HCT116 (cell line): ENCODE measurements at regions not wholly inside any gene's neighbourhood (a gene's known extent, or its start where the extent isn't known, plus 50 kb on each side); places are given as distances from the start of the nearest gene placed in this dataset.

Experiments used
- ATAC-seq: fragments of 200-7000 bp; cut with Tn5 transposase; 2 replicates; pipeline ENCODE4 v1.9.1; 2020; ENCODE audit warnings: mild to moderate bottlenecking, moderate library complexity
- BruUV-seq: library from RNA; stranded (reverse); fragments of 400-500 nt; replicated peaks from 2 replicates; lab custom pipeline; 2021; lab: Mats Ljungman, UMichigan
- CTCF ChIA-PET: fragments of 300-600 bp; sonication (Branson Sonifier 250); formaldehyde crosslinking; loops from one replicate; lab custom pipeline; 2021; ENCODE audit warnings: antibody characterized with exemption; lab: Charles Lee
- POLR2A ChIA-PET: fragments of 300-600, 350-600 bp; sonication (Branson Sonifier 250); formaldehyde crosslinking; loops from one replicate; lab custom pipeline; 2021; ENCODE audit warnings: antibody characterized with exemption; lab: Charles Lee
- RAD21 ChIA-PET, 2 experiments: fragments of 300-600 bp; sonication (Branson Sonifier 250); formaldehyde crosslinking; loops; one replicate each; lab custom pipeline; 2023; ENCODE audit warnings: low total read pairs in 2 of 2; ENCODE audit not compliant: uncharacterized antibody in 2 of 2, unreplicated experiment in 2 of 2, low non-redundant PET in 1 of 2; lab: Charles Lee
- DNase-seq: peaks from one replicate; pipeline ENCODE4 v3.0.0-alpha.2; 2010; ENCODE audit warnings: low read depth, low spot score
- H2AFZ ChIP-seq: fragments of 200-600 bp; shearing (Covaris generic), sonication (generic); 2 replicates; pipeline ENCODE4 v1.6.1; 2017; ENCODE audit warnings: low read depth, mixed run types, mixed read lengths, antibody characterized with exemption, low read length; ENCODE audit not compliant: poor library complexity, severe bottlenecking
- H3K27ac ChIP-seq: 2 replicates; pipeline ENCODE4 v1.5.1; 2012; ENCODE audit warnings: low read depth, low read length
- H3K27me3 ChIP-seq: fragments of 200-600 bp; sonication (generic); 2 replicates; pipeline ENCODE4 v1.6.1; 2016; ENCODE audit warnings: mixed run types, low read length, mixed read lengths; ENCODE audit not compliant: insufficient read depth
- H3K36me3 ChIP-seq, 2 experiments: fragments of 200-500 bp in 1 of 2; fragments of 200-600 bp in 1 of 2; sonication (Bioruptor generic) in 1 of 2; sonication (generic) in 1 of 2; 2 replicates each; pipeline versions ENCODE4 v1.5.1 to v1.6.1; 2014 to 2016; ENCODE audit warnings: low read length in 2 of 2, inconsistent platforms in 1 of 2, mixed read lengths in 1 of 2, mixed run types in 1 of 2; ENCODE audit not compliant: insufficient read depth in 2 of 2, control insufficient read depth in 1 of 2
- H3K4me1 ChIP-seq, 2 experiments: fragments of 200-600 bp in 1 of 2; sonication (generic) in 1 of 2; 2 replicates each; pipeline versions ENCODE4 v1.5.1 to v1.6.1; 2012 to 2017; ENCODE audit warnings: low read length in 2 of 2, inconsistent platforms in 1 of 2, mild to moderate bottlenecking in 1 of 2, mixed read lengths in 1 of 2, mixed run types in 1 of 2, moderate library complexity in 1 of 2; ENCODE audit not compliant: insufficient read depth in 2 of 2, control insufficient read depth in 1 of 2
- H3K4me2 ChIP-seq: fragments of 200-600 bp; sonication (generic); 2 replicates; pipeline ENCODE4 v1.6.1; 2017; ENCODE audit warnings: mixed run types, low read length, mixed read lengths
- H3K4me3 ChIP-seq, 2 experiments: fragments of 200-600 bp in 1 of 2; sonication (generic) in 1 of 2; replicated peaks in 1 of 2; 2 replicates each; pipeline ENCODE4 v1.5.1; 2011 to 2016; ENCODE audit warnings: low read length in 2 of 2, control low read depth in 1 of 2, low read depth in 1 of 2, mild to moderate bottlenecking in 1 of 2, mixed read lengths in 1 of 2, mixed run types in 1 of 2
- H3K79me2 ChIP-seq: fragments of 200-600 bp; sonication (generic); 2 replicates; pipeline ENCODE4 v1.6.1; 2017; ENCODE audit warnings: mild to moderate bottlenecking, mixed run types, low read length, moderate library complexity, mixed read lengths; ENCODE audit not compliant: insufficient read depth
- H3K9ac ChIP-seq: fragments of 200-600 bp; sonication (generic); 2 replicates; pipeline ENCODE4 v1.6.1; 2016; ENCODE audit warnings: low read length, mixed read lengths
- H3K9me2 ChIP-seq: fragments of 200-600 bp; sonication (generic), shearing (Covaris generic); 2 replicates; pipeline ENCODE4 v1.6.1; 2017; ENCODE audit warnings: mixed run types, mild to moderate bottlenecking, moderate library complexity; ENCODE audit not compliant: insufficient read depth
- H3K9me3 ChIP-seq, 2 experiments: fragments of 200-500 bp in 1 of 2; fragments of 200-600 bp in 1 of 2; sonication (Bioruptor generic) in 1 of 2; sonication (generic) in 1 of 2; 2 replicates each; pipeline ENCODE4 v1.6.1; 2014 to 2017; ENCODE audit warnings: low read length in 2 of 2, mixed read lengths in 2 of 2, inconsistent platforms in 1 of 2, low read depth in 1 of 2, mild to moderate bottlenecking in 1 of 2, mixed run types in 1 of 2, moderate library complexity in 1 of 2; ENCODE audit not compliant: control insufficient read depth in 1 of 2, insufficient read depth in 1 of 2
- H4K20me1 ChIP-seq: fragments of 200-600 bp; sonication (generic), shearing (Covaris generic); 2 replicates; pipeline ENCODE4 v1.6.1; 2017; ENCODE audit warnings: mixed run types, mild to moderate bottlenecking, moderate library complexity; ENCODE audit not compliant: insufficient read depth
- ATF3 ChIP-seq: IDR thresholded peaks from 2 replicates; pipeline ENCODE4 v1.6.1; 2012
- CBX3 ChIP-seq: IDR thresholded peaks from 2 replicates; pipeline ENCODE4 v1.6.1; 2012; ENCODE audit warnings: low read depth
- CEBPB ChIP-seq: IDR thresholded peaks from 2 replicates; pipeline ENCODE4 v1.6.1; 2012; ENCODE audit warnings: low read depth
- ELF1 ChIP-seq: IDR thresholded peaks from 2 replicates; pipeline ENCODE4 v1.6.1; 2012; ENCODE audit warnings: low read depth, borderline replicate concordance
- EZH2 ChIP-seq: fragments of 200-600 bp; sonication (generic); IDR thresholded peaks from 2 replicates; pipeline ENCODE4 v1.6.1; 2017; ENCODE audit warnings: antibody characterized with exemption, mixed run types
- FOSL1 ChIP-seq: IDR thresholded peaks from 2 replicates; pipeline ENCODE4 v1.6.1; 2012; ENCODE audit warnings: low read depth
- JUND ChIP-seq: IDR thresholded peaks from 2 replicates; pipeline ENCODE4 v1.6.1; 2012
- MAX ChIP-seq: IDR thresholded peaks from 2 replicates; pipeline ENCODE4 v1.6.1; 2012
- RAD21 ChIP-seq: IDR thresholded peaks from 2 replicates; pipeline ENCODE4 v1.6.1; 2012; ENCODE audit warnings: low read depth, mild to moderate bottlenecking
- REST ChIP-seq: IDR thresholded peaks from 2 replicates; pipeline ENCODE4 v1.6.1; 2012; ENCODE audit warnings: low read depth
- SIN3A ChIP-seq: IDR thresholded peaks from 2 replicates; pipeline ENCODE4 v1.6.1; 2012; ENCODE audit warnings: low read depth
- SP1 ChIP-seq: IDR thresholded peaks from 2 replicates; pipeline ENCODE4 v1.6.1; 2012; ENCODE audit warnings: low read depth
- SRF ChIP-seq: IDR thresholded peaks from 2 replicates; pipeline ENCODE4 v1.6.1; 2012; ENCODE audit warnings: low read depth
- TCF7L2 ChIP-seq: IDR thresholded peaks from 2 replicates; pipeline ENCODE4 v1.7.0; 2011; ENCODE audit warnings: borderline replicate concordance, inconsistent platforms; ENCODE audit not compliant: insufficient read depth, insufficient read length; ENCODE audit errors: extremely low read depth
- YY1 ChIP-seq: IDR thresholded peaks from 2 replicates; pipeline ENCODE4 v1.6.1; 2011; ENCODE audit warnings: low read length, low read depth, moderate library complexity, mild to moderate bottlenecking; ENCODE audit not compliant: insufficient replicate concordance; ENCODE audit errors: extremely low read depth
- ZBTB33 ChIP-seq: IDR thresholded peaks from 2 replicates; pipeline ENCODE4 v1.6.1; 2011; ENCODE audit warnings: mild to moderate bottlenecking, low read length, moderate library complexity; ENCODE audit not compliant: insufficient replicate concordance; ENCODE audit errors: extremely low read depth
- ZFX ChIP-seq: fragments of 450-650 bp; IDR thresholded peaks from 2 replicates; pipeline ENCODE4 v1.6.1; 2017
- ZNF274 ChIP-seq: fragments of 200-500 bp; sonication (Bioruptor generic); IDR thresholded peaks from 2 replicates; pipeline ENCODE4 v1.6.1; 2014; ENCODE audit warnings: mild to moderate bottlenecking, low read depth, low read length, inconsistent platforms
- intact Hi-C: fragments of 100-400 bp; cut with micrococcal nuclease; formaldehyde crosslinking; loops from 2 replicates; pipeline ENCODE4 v1.10.0; 2022
- TF ChIP-seq, protein P1 (sequence below), 3 experiments: fragments of 200-600 bp in 1 of 3; sonication (generic) in 1 of 3; IDR thresholded peaks in 2 of 3; conservative IDR thresholded peaks in 1 of 3; 2 replicates each; pipeline ENCODE4 v1.5.1; 2012 to 2017; ENCODE audit warnings: low read depth in 2 of 3, low read length in 2 of 3, antibody characterized with exemption in 1 of 3, borderline replicate concordance in 1 of 3, control low read depth in 1 of 3, mild to moderate bottlenecking in 1 of 3, mixed read lengths in 1 of 3, mixed run types in 1 of 3, moderate library complexity in 1 of 3; ENCODE audit not compliant: insufficient read depth in 1 of 3

DNA sequence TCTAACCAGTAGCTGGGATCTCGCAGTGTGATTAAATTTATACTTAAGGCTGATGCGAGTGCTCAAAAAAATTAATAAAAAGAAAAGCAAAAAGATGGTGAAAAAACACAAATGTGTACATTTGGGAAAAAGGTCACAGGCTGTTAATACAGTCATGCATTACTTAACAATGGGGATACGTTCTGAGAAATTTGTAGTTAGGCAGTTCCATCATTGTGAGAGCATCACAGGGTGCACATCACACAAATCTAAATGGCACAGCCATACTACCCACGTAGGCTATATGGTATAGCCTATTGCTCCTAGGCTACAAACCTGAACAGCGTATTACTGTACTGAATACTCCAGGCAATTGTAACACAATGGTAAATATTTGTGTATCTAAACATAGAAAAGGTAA is 142.4 kb upstream of the MYOCD start (continued):
- TF ChIP-seq ZBTB33 (no peak), SIN3A (no peak)

- Histone ChIP-seq H3K27me3 (peaks cover 17% of the 10 kb centered on the region), H4K20me1 (no peaks in the 10 kb centered on the region), H3K27ac (no peak overlapping the region), H3K9ac (no peak overlapping the region), H3K9me2 (no peaks in the 10 kb centered on the region), H3K9me3 (no peaks in the 10 kb centered on the region), H3K79me2 (no peaks in the 10 kb centered on the region), H3K4me3 (no peak overlapping the region), H3K36me3 (no peaks in the 10 kb centered on the region), H3K4me2 (no peak overlapping the region), H2AFZ (no peak overlapping the region), H3K4me1 (peaks cover under 1 to 3% of the 10 kb centered on the region in 2 experiments)
- BruUV-seq = no TSS peak
- ChIA-PET POLR2A (no interaction called here), CTCF (interaction anchor here (2.3 kb wide), 1 partner anchor 18 kb away, joined by 9 read pairs; no protein-coding TSS in a partner anchor), RAD21 (no interaction called here)
- intact Hi-C loops = no loop called here
- ATAC-seq = no peak
- DNase-seq = no peak
- no peak for TF ChIP-seq ATF3
- TF ChIP-seq ELF1 = no peak
- TF ChIP-seq ZNF274 = no peak
- no peak for TF ChIP-seq TCF7L2
- TF ChIP-seq ZFX = no peak
- TF ChIP-seq CBX3 = no peak
- TF ChIP-seq CEBPB = no peak
- no peak for TF ChIP-seq SP1
- no peak for TF ChIP-seq YY1
- TF ChIP-seq EZH2 = no peak
- no peak for TF ChIP-seq RAD21
- TF ChIP-seq, protein P1, sequence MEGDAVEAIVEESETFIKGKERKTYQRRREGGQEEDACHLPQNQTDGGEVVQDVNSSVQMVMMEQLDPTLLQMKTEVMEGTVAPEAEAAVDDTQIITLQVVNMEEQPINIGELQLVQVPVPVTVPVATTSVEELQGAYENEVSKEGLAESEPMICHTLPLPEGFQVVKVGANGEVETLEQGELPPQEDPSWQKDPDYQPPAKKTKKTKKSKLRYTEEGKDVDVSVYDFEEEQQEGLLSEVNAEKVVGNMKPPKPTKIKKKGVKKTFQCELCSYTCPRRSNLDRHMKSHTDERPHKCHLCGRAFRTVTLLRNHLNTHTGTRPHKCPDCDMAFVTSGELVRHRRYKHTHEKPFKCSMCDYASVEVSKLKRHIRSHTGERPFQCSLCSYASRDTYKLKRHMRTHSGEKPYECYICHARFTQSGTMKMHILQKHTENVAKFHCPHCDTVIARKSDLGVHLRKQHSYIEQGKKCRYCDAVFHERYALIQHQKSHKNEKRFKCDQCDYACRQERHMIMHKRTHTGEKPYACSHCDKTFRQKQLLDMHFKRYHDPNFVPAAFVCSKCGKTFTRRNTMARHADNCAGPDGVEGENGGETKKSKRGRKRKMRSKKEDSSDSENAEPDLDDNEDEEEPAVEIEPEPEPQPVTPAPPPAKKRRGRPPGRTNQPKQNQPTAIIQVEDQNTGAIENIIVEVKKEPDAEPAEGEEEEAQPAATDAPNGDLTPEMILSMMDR (IDR thresholded peaks at IDR 0.05 in 2 of 3, conservative IDR thresholded peaks at IDR 0.05 in 1 of 3; ENCODE audit: borderline replicate concordance in 1 of 3, insufficient read depth in 1 of 3, low read depth in 2 of 3, low read length in 2 of 3) = no peak
- no peak for TF ChIP-seq SRF
- TF ChIP-seq MAX = no peak
- no peak for TF ChIP-seq FOSL1
- TF ChIP-seq JUND = no peak
- TF ChIP-seq REST = no peak
Observed at GRCh38 chr17:12528036-12528435, 137.7 kb upstream of the MYOCD start.
